GM21390 (cell line): ENCODE measurements at regions not wholly inside any gene's neighbourhood (a gene's known extent, or its start where the extent isn't known, plus 50 kb on each side); places are given as distances from the start of the nearest gene placed in this dataset.

ENCODE experiments used
- ATAC-seq: cut with Tn5 transposase; IDR thresholded peaks from one replicate; pipeline ENCODE4 v1.9.1; 2021; ENCODE audit not compliant: unreplicated experiment

GRCh38 chr11:15378941-15379340 lies 264.2 kb downstream of the INSC start:
- ATAC-seq: no peak

- no peak for ATAC-seq
Measured at GRCh38 chr11:15379483-15379882, 264.8 kb downstream of the INSC start.

GRCh38 chr11:15390857-15391256 lies 276.1 kb downstream of the INSC start:
- no peak for ATAC-seq

- no peak for ATAC-seq
Measured at GRCh38 chr11:15396778-15397177, 282.1 kb downstream of the INSC start.

GRCh38 chr11:15406851-15407351 lies 292.2 kb downstream of the INSC start:
- ATAC-seq: no peak

- no peak for ATAC-seq
Measured at GRCh38 chr11:15412054-15412453, 297.3 kb downstream of the INSC start.

GRCh38 chr11:15418921-15419320 lies 304.2 kb downstream of the INSC start:
- ATAC-seq: no peak

GRCh38 chr11:15419696-15420095 lies 305.0 kb downstream of the INSC start:
- ATAC-seq: no peak

- no peak for ATAC-seq
Measured at GRCh38 chr11:15430381-15430780, 315.7 kb downstream of the INSC start.

- no peak for ATAC-seq
Measured at GRCh38 chr11:15434529-15434928, 319.8 kb downstream of the INSC start.

GRCh38 chr11:15446315-15446714 lies 331.6 kb downstream of the INSC start:
- ATAC-seq: no peak

- no peak for ATAC-seq
Measured at GRCh38 chr11:15446929-15447328, 332.2 kb downstream of the INSC start.

- ATAC-seq: no peak
Measured at GRCh38 chr11:15451713-15452112, 337.0 kb downstream of the INSC start.

GRCh38 chr11:15453211-15453765 lies 338.6 kb downstream of the INSC start:
- no peak for ATAC-seq

- no peak for ATAC-seq
Measured at GRCh38 chr11:15468466-15468865, 353.7 kb downstream of the INSC start.

- no peak for ATAC-seq
Measured at GRCh38 chr11:15471048-15471894, 356.5 kb downstream of the INSC start.

- no peak for ATAC-seq
Measured at GRCh38 chr11:15471895-15472799, 357.4 kb downstream of the INSC start.

GRCh38 chr11:15473954-15474837 lies 359.5 kb downstream of the INSC start:
- ATAC-seq: peak; percentile 81

- ATAC-seq: no peak
Measured at GRCh38 chr11:15476371-15476917, 361.7 kb downstream of the INSC start.

GRCh38 chr11:15481871-15482270 lies 367.1 kb downstream of the INSC start:
- ATAC-seq: no peak
